NCI-H187 (cell line): ENCODE measurements at regions not wholly inside any gene's neighbourhood (a gene's known extent, or its start where the extent isn't known, plus 50 kb on each side); places are given as distances from the start of the nearest gene placed in this dataset.
A peak's percentile ranks its signal among the peaks of the same experiment; 100 is the strongest.
"Not testable (repeated sequence)": the region's sequence is repeated elsewhere in the genome, so short reads cannot be mapped to it uniquely, and the experiment has no call there.

Source experiments
- DNase-seq, 2 experiments: peaks; one replicate each; lab custom pipeline; 2025; lab: John Stamatoyannopoulos, UW

- DNase-seq: no peak
These were observed 1104.1 kb upstream of the TMEM132C start for GRCh38 chr12:127162902-127163301.

- peak in 1 of 2 experiments; percentile 38 for DNase-seq
These were observed 1101.2 kb upstream of the TMEM132C start for GRCh38 chr12:127165567-127166392.

GRCh38 chr12:127169321-127170181 is 1097.4 kb upstream of the TMEM132C start:
- DNase-seq: no peak

- DNase-seq: no peak
These were observed 1096.5 kb upstream of the TMEM132C start for GRCh38 chr12:127170226-127171180.

DNA sequence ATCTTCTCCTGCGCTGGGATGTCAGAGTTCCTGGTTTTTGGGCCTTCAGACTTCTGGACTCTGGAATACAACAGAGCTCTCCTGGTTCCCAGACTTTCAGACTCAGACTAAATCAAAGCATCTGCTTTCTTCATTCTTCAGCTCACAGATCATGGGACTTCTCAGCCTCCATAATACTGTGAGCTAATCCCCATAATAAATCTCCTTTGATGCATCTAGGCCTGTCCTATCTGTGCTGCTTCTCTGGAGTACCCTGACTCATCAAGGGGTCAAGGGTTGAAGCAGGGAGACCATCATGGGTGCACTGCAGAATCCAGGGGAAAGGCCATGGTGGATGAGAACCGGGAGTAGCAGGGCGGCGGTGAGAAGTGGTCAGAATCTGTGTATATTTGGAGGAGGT is 1094.1 kb upstream of the TMEM132C start:
- no peak for DNase-seq

DNA sequence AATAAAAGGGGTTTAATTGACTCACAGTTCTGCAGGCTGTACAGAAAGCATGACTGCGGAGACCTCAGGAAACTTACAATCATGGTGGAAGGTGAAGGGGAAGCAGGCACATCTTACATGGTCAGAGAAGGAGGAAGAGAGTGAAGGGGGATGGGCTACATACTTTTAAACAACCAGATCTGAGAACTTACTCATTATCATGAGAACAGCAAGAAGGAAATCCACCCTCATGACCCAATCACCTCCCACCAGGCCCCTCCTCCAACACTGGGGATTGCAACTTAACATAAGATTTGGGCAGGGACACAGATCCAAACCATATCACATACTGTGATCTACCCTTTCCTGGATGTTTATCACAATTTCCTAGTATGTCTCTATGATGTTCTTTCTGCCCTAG is 1093.0 kb upstream of the TMEM132C start:
- DNase-seq: not testable (repeated sequence)

GRCh38 chr12:127174881-127175280 is 1092.1 kb upstream of the TMEM132C start:
- no peak for DNase-seq

DNA sequence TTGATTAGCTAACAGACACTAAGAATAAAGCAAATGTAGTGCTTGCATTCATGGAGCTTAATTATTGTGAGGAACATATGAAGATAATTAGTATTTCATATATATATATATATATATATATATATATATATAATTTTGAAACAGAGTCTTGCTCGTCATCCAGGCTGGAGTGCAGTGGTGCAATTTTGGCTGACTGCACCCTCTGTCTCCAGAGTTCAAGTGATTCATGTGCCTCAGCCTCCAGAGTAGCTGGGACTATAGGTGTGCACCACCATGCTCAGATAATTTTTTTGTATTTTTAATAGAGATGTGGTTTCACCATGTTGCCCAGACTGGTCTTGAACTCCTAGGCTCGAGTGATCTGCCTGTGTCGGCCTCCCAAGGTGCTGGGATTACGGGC is 1091.6 kb upstream of the TMEM132C start:
- no peak for DNase-seq

- DNase-seq: no peak
These were observed 1090.2 kb upstream of the TMEM132C start for GRCh38 chr12:127176804-127177203.

GRCh38 chr12:127178052-127178451 is 1088.9 kb upstream of the TMEM132C start:
- no peak for DNase-seq

DNA sequence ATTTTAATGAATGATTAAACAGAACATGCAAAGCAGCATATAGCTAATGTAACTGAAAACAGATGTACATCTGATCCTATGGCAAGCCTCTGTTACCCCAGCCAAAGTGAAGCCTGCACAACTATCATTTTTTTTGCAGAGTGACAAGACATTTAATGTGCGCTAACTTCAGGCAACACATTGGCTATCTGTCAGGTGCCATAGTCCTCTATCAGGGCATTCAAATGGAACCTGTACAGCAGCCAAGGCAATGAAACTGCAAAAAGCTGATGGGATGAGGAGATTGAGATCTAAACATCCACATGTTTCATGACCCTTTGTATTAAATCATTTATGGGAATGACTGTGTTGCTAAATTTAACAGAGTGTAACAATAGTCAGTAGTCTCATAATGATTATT is 1088.5 kb upstream of the TMEM132C start:
- DNase-seq: no peak

GRCh38 chr12:127179176-127179575 is 1087.8 kb upstream of the TMEM132C start:
- no peak for DNase-seq

DNA sequence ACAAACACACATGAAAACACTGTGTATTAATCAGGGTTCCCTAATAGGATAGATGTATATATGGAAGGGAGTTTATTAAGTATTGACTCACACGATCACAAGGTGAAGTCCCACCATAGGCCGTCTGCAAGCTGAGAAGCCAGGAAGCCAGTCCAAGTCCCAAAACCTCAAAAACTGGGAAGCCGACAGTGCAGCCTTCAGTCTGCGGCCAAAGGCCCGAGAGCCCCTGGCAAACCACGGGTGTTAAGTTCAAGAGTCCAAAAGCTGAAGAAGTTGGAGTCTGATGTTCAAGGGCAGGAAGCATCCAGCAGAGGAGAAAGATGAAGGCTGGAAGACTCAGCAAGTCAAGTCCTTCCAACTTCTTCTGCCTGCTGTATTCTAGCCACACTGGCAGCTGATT is 1085.0 kb upstream of the TMEM132C start:
- no peak for DNase-seq

GRCh38 chr12:127189992-127190391 is 1077.0 kb upstream of the TMEM132C start:
- no peak for DNase-seq

- no peak for DNase-seq
These were observed 1075.8 kb upstream of the TMEM132C start for GRCh38 chr12:127191129-127191528.

GRCh38 chr12:127192391-127192790 is 1074.6 kb upstream of the TMEM132C start:
- DNase-seq: no peak

DNA sequence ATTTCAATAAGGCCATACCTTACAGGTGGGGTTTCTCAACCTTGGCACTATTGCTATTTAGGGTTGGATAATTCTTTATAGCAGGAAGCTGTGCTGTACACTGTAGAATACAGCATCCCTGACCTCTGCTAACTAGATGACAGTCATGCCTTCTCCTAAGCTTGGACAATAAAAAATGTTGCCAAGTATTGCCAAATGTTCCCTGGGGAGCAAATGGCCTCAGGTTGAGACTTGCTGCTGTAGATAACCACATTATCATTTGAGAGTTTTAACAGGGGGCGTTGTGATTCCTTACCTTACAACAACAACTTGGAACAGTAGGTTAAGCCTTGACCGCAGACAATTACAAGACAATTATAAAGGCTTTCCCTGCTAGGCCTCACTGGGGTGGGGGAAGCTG is 1073.6 kb upstream of the TMEM132C start:
- no peak for DNase-seq

- no peak for DNase-seq
These were observed 1072.8 kb upstream of the TMEM132C start for GRCh38 chr12:127194176-127194575.

DNA sequence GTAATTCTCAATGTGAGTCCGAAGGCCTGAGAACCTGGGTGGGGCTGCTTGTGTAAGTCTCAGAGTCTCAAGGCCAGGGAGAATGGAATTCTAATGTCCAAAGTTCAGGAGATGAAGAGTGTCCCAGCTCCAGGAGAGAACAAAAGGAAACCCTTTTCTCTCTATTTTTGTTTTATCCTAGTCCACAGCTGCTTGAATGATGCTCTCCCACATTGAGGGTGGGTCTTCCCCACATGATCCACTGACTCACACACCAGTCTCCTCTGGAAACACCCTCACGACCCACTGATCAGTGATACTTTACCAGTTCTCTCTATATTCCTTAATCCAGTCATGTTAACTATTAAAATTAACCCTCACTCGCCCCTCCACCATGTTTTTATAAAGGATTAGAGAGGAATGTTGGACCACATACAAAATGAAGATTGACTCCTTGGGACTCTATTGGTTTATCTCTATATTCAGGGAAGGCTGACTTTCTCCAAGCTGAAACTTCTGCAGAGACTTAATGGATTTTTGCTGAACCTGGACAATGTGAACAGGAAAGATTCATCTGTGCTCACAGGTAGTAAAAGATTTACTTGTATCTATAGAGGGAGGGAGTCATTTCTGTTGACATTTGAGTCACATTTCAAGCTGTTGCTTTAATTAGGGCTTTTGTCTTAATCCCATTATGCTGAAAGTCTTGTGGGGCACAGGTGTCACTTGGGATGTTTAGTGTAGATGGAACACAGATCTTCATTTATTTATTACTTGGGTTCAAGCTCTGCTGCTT is 1061.0 kb upstream of the TMEM132C start:
- DNase-seq: no peak

DNA sequence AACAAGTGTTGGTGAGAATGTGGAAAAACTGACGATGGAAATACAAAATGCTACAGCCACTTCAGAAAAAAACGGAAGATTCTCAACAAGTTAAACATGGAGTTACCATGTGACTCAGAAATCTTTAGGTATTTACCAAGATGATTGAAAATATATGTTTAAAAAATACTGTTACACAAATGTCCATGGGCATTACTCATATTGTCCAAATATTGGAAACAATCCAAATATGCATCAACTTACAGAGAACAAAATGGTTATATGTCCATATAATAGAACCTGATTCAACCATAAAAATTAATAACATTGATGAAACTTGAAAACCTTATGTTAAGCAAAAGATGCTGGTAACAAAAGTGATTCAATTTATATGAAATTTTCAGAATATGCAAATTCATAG is 1057.7 kb upstream of the TMEM132C start:
- DNase-seq: no peak

DNA sequence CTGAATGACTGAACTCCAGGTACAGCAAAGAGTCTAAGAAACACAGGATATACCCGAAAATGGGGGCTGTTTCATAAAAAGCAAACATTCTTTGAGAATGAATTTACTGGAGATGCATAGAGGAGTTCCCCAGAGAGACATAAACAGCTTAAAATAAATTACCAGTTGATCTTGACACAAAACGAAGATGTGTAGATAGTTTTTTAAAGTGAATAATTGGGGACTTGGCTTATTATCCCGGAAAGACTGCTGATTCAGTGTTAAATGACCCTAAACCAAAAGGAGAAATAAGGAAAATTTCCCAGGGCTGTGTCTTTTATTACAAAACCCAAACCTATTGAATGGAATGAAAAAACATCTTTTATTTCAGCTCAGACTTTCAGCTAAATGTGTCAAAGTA is 1052.8 kb upstream of the TMEM132C start:
- no peak for DNase-seq
